Urinary bladder (tissue), 3 donors: ENCODE measurements at regions not wholly inside any gene's neighbourhood (a gene's known extent, or its start where the extent isn't known, plus 50 kb on each side); places are given as distances from the start of the nearest gene placed in this dataset.

Experiments
- DNase-seq: peaks from one replicate; pipeline ENCODE4 v3.0.0-alpha.2; 2015; ENCODE audit errors: extremely low spot score
- H3K27ac ChIP-seq: one replicate; pipeline ENCODE4 v1.5.1; 2013; ENCODE audit warnings: low read depth, mild to moderate bottlenecking, moderate library complexity
- H3K36me3 ChIP-seq: one replicate; pipeline ENCODE4 v1.6.1; 2013; ENCODE audit warnings: mild to moderate bottlenecking, moderate library complexity; ENCODE audit not compliant: insufficient read depth
- H3K4me1 ChIP-seq: one replicate; pipeline ENCODE4 v1.6.1; 2013; ENCODE audit warnings: mild to moderate bottlenecking, moderate library complexity; ENCODE audit not compliant: insufficient read depth
- H3K4me3 ChIP-seq: one replicate; pipeline ENCODE4 v1.5.1; 2013; ENCODE audit warnings: low read depth, low read length
- WGBS: extraction: QIAGEN DNeasy Blood & Tissue Kit; methylation state at CpG from one replicate; pipeline ENCODE4 v1.1.7; 2013; 5-methylcytosine and 5-hydroxymethylcytosine counted together
- donor health status: healthy with polysubstance abuse.
- donor health status: healthy.

DNA sequence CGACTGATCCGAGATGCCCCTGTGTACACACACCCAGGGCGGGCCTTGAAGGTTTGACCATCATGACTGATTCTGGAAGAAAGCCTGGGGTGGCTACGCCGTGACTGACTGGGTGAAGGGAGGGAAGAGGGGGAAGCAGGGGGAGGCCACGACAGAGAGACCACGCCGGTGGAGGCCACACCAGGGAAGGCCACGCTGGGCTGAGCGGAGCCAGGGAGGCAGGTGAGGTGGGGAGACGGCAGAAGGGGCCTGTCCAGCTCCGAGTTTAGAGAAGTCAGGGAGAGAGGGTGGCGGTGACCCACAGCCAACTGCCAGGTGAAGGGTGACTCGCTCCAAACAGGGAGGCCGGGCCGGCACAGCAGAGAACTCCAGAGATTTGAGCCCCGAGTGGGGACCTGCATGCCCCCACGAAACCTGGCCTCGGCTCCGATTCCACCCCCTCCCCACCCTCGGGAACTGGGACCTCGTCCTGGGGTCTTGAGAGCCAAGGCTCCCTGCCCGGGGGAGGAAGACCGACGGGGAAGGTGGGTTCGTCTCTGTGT, 102.6 kb downstream of the PTPRS start:
- 95% methylated on average over 26 of the region's 26 CpGs for WGBS
- no peaks in the 10 kb centered on the region for H3K36me3 ChIP-seq
- no peaks in the 10 kb centered on the region for H3K4me1 ChIP-seq
- no peak overlapping the region for H3K27ac ChIP-seq
- DNase-seq: no peak
- no peak overlapping the region for H3K4me3 ChIP-seq

DNA sequence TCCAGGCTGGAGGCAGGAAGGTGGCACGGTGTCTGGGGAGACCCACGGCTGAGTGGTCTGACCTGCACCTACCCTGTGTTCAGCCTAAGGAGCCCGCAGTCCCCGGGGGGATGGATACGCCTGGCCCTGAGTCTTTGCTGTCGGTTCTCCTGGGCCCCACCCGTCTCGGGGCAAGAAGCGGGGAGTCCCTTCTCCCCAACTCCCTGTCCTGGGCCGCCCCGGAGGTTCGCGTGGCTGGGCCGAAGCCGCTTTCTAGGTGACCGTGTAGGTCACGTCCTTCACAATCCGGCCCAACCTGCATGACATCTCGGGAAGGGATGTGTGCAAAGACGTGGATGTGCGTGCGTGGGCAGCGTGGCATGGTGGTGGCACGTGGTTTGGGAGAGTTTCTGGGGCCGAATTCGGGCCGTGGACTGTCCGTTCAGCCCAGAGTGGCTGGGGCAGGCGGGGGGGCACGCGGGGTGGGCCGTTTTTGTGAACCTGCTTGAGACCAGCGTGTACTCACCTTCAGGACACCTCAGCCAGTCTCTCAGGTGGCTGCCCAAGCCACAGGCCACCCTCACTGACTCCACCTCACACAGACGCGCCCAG, 103.3 kb downstream of the PTPRS start:
- no peak overlapping the region for H3K27ac ChIP-seq
- no peak overlapping the region for H3K4me3 ChIP-seq
- DNase-seq: no peak
- no peaks in the 10 kb centered on the region for H3K36me3 ChIP-seq
- 97% methylated on average over 35 of the region's 35 CpGs for WGBS
- no peaks in the 10 kb centered on the region for H3K4me1 ChIP-seq

DNA sequence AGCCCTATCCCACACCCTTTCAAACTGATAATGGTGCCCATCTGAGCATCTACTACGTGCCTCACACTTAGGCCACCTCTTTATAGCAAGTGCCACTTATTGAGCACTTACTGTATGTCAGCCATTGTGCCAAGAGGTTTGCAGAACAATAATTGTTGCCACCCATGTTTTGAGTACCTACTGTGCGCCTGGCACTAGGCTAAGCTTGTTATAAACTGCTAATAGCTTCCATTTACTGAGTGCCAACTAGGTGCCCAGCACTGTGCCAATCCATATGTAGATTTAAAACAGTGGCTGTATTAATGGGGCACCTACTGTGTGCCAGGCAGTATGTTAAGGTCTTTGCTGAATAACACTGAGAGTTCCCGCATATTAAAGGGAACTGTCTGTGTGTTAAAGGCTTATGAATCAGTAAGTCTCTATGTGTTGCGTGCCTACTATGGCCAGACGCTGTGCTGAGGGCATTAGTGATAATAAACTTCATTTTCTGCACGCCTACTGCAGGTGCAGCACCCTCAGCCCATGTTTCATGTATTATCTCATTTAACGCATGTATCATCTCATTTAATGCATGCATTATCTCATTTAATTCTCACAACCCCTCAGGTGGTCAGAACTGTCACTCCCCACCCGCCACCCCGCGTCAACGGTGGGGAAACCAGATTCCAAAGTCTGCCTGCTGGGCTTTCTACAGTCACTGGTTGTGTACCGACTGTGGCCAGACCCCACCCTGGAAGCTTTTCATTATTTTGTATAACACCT, 105.0 kb downstream of the PTPRS start:
- Histone ChIP-seq H3K27ac (no peak overlapping the region), H3K36me3 (peaks cover 3% of the 10 kb centered on the region), H3K4me1 (no peaks in the 10 kb centered on the region), H3K4me3 (no peak overlapping the region)
- WGBS: 96% methylated on average over 12 of the region's 12 CpGs
- DNase-seq: no peak

DNA sequence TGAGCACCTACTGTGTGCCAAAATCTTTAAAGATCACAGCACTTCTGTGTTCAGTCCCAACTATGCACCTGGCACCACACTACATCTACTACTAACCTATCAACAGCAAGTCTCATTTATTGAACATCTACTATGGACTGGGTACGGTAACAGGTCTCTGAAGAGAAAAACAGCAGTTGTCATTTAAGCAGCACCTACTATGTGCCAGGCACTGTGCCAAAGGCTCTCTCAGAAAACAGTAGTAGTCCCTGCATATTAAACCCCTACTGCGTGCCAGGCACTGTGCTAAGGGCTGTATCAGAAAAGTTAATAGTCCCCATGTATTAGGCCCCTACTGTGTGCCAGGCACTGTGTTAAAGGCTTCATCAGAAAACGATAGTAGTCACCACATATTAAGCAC, 106.2 kb downstream of the PTPRS start:
- no peak for DNase-seq
- H3K36me3 ChIP-seq: peaks cover 3% of the 10 kb centered on the region
- no peak overlapping the region for H3K4me3 ChIP-seq
- H3K4me1 ChIP-seq: no peaks in the 10 kb centered on the region
- 98% methylated on average over 3 of the region's 3 CpGs for WGBS
- H3K27ac ChIP-seq: no peak overlapping the region

DNA sequence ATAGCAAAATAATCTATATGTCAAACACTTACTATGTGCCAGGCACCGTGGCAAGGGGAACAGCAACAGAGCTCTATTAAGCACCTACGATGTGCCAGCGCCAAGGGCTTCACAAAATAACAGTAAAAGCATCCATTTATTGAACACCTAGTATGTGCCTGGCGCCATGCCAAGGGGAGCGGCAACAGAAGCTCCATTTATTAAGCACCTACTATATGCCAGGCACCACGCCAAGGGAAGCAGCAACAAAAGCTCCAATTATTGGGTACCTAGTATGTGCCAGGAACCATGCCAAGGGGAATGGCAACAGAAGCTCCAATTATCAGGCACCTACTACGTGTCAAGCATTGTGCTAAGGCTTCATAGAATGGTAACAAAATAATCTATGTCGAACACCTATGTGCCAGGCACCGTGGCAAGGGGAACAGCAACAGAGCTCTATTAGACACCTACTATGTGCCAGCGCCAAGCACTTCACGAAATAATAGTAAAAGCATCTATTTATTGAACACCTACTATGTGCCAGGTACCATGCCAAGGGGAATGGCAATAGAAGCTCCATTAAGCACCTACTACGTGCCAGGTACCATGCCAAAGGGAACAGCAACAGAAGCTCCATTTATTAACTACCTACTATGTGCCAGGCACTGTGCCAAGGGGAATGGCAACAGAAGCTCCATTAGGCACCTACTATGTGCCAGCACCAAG, 107.7 kb downstream of the PTPRS start:
- WGBS: 96% methylated on average over 12 of the region's 12 CpGs
- no peaks in the 10 kb centered on the region for H3K4me1 ChIP-seq
- H3K4me3 ChIP-seq: no peak overlapping the region
- peaks cover 3% of the 10 kb centered on the region for H3K36me3 ChIP-seq
- no peak for DNase-seq
- no peak overlapping the region for H3K27ac ChIP-seq

DNA sequence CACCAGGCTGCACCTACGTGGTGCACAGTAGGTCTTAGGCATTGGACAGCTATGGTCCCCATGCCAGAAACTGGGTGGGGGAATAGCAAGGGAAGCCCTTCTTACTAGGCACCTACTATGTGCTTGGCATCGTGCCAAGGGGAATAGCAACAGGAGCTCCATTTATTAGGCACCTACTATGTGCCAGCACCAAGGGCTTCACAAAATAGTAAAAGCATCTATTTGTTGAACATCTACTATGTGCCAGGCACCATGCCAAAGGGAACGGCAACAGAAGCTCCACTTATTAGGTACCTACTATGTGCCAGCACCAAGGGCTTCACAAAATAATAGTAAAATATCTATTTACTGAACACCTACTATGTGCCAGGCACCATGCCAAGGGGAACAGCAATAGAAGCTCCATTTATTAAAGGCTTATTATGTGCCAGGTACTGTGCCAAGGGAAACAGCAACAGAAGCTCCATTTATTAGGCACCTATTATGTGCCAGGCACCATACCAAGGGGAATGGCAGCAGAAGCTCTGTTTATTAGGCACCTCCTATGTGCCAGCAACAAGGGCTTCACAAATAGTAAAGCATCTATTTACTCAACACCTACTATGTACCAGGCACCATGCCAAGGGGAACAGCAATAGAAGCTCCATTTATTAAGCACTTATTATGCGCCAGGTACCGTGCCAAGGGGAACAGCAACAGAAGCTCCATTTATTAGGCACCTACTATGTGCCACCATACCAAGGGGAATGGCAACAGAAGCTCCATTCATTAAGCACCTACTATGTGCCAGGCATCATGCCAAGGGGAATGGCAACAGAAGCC, 108.5 kb downstream of the PTPRS start:
- Histone ChIP-seq H3K27ac (no peak overlapping the region), H3K4me1 (no peaks in the 10 kb centered on the region), H3K36me3 (peaks cover 3% of the 10 kb centered on the region), H3K4me3 (no peak overlapping the region)
- no peak for DNase-seq
- 91% methylated on average over 5 of the region's 5 CpGs for WGBS

DNA sequence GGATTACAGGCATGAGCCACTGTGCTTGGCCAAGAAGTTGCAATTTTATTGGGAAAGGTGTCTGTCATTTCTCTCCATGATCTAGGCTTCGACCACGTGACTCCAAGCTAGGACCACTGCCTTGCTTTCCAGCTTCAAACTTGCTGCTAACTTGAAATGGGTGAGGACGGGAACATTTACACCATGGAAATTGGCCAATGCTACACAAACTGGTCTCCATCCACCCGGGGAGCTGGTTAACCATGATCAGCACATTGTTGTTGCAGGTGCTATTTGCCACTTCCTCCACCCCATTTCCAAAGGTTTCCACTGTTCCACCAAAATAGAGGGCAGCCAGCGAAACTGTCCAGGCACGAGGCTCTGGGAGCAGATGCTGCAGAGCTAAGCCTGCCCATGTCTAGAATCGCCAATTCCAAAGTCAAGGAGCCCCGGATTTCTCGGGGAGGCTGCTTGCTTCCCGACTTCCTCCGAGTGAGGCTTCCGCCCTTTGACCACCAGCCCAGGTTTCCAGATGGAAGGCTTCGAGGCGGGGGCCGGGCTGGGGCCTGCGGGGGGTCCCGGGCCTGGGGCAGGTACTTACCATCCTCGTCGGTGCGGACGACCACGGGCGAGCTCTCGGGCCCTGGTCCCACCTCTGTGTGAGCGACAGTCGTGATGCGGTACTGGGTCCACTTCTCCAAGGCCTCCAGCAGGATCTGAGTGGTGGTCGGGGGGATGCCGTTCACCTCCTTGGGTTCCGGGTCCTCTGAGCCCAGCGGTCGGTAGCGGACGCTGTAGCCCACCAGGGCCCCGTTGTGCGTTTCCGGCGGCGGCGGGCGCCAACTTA, 109.7 kb downstream of the PTPRS start:
- Histone ChIP-seq H3K4me3 (no peak overlapping the region), H3K27ac (no peak overlapping the region), H3K36me3 (peaks cover 3% of the 10 kb centered on the region), H3K4me1 (no peaks in the 10 kb centered on the region)
- 97% methylated on average over 41 of the region's 41 CpGs for WGBS
- DNase-seq: no peak

DNA sequence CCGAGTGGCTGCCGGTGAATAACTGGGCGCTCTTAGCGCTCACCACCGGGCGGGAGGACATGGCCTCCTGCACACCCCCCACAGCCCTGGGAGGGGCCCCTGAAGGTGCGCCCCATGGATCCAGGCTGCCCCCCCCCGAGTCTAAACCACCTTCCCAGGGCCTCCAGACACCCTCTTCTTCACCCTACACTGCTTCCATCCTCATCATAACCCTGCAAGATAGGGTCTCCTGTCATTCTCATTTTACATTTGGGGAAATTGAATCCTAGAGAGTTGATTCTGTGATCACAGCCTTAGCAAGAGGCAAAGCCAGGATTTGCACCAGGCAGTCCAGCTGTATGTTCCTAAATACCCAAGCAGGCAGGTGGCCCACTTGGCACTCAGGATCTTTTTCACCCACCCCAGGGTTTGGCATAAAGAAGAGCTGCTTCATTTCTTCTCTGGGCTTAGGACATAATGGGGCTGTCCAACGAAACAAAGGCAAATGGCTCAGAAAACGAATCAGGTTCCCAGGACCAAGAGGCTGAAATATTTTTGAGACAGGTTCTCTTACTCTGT, 110.8 kb downstream of the PTPRS start:
- WGBS: 52% methylated on average over 10 of the region's 10 CpGs

DNA sequence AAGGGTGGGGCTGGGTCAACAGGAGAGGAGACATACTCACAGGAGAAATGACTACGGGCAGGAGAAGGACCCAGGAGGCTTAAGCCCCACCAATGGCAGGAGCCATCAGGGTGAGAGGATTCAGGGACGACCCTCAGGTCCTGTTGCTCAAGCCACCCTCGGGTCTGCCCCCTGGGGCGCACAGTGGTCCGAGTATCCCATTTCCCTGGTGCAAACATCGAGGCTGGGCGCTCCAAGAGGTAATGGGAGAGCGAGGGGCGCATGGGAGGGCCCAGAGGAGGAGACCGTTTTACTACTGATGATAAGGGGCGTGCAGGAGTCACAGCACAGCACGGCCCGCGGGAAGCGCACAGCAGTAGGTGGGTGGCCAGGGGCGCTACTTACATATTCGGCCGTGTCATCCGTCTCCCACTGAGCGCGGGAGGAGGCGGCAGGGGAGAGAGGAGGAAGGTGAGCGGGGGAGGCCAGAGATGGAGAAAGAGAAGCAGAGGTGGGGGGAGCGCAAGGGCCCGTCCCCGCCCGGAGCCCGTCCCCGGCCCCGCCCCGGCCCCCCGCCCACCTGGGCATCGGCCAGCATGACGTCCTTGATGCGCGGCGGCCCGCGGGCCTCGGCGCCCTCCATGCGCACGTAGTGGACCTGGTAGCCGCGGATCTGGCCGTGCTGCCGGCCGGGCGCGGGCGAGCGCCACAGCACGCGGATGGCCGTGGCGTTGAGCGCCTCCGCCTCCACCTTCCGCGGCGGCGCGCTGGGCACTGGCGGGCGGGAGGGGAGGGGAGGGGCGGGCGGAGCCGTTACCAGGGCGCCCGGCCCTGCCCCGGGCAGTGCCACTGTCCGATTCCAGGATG, 111.5 kb downstream of the PTPRS start:
- H3K36me3 ChIP-seq: peaks cover 6% of the 10 kb centered on the region
- DNase-seq: no peak
- no peaks in the 10 kb centered on the region for H3K4me1 ChIP-seq
- no peak overlapping the region for H3K27ac ChIP-seq
- WGBS: 48% methylated on average over 72 of the region's 72 CpGs
- H3K4me3 ChIP-seq: no peak overlapping the region

More for the DNA sequence above, 110.8 kb downstream of the PTPRS start:
- H3K36me3 ChIP-seq: peaks cover 6% of the 10 kb centered on the region
- H3K4me3 ChIP-seq: no peak overlapping the region
- DNase-seq: no peak
- H3K4me1 ChIP-seq: no peaks in the 10 kb centered on the region
- H3K27ac ChIP-seq: no peak overlapping the region

DNA sequence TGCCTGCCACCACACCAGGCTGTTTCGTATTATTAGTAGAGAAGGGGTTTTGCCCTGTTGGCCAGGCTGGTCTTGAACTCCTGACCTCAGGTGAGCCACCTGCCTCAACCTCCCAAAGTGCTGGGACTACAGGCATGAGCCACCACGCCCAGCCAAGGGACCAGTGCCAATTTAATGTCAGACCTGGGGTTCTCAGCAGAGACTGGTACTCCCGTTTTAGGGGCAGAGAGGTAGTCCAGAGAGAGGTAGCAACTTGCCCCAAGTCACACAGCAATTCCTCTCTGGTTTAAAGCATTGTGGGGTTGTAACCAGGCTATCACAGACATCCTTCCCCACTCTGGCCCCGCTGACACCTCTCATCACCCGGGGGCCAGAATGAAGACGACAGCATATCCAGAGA, 112.1 kb downstream of the PTPRS start:
- no peak for DNase-seq
- H3K27ac ChIP-seq: no peak overlapping the region
- no peak overlapping the region for H3K4me3 ChIP-seq
- WGBS: 91% methylated on average over 6 of the region's 6 CpGs
- H3K36me3 ChIP-seq: peaks cover 6% of the 10 kb centered on the region
- H3K4me1 ChIP-seq: no peaks in the 10 kb centered on the region

DNA sequence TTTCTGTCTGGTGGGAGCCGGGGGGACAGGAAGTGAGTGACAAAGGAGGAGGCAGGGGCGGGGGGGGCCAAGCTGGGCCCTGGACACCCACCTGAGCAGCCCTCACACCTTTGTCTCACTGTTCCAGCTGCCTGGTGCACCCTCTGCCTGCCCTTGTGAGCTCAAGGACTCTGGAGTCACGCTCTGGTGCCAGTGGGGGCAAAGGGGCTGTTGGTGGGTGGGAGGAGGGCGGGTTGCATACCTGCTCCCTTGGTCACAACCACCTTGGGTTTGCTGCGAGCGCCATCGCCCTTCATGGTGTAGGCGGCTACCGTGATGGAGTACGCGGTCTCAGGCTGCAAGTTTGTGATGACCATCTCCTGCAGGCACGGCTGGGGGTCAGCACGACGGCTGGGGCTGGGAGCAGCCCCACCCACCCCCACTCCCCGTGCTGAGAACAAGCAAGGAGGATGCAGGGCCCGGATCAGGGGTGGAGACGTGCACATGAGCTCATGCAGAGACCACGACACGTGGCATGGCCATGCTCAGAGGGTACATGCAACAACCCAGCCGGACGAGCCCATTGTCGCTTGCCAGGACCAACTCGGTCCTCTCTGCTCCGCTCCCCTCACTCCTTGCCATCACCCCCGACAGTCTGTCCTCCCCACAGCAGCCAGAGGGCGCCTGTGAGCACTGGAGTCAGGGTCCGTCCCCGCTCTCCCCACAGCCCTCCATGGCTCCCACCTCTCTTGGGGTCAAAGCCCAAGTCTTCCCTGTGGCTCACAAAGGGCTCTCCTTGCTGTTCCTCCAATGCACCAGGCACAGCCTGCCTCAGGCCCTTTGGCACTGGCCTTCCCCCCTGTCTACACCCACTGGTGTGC, 114.9 kb downstream of the PTPRS start:
- no peak for DNase-seq
- Histone ChIP-seq H3K36me3 (peaks cover 2% of the 10 kb centered on the region), H3K4me3 (no peak overlapping the region), H3K27ac (no peak overlapping the region), H3K4me1 (no peaks in the 10 kb centered on the region)
- WGBS: 80% methylated on average over 28 of the region's 28 CpGs
